Activated naive CD4-positive, alpha-beta T cell treated with anti-CD3 and anti-CD28 coated beads, Interleukin-2, amount 50 U/mL, for 16 hours (primary cell): ENCODE measurements at regions not wholly inside any gene's neighbourhood (a gene's known extent, or its start where the extent isn't known, plus 50 kb on each side); places are given as distances from the start of the nearest gene placed in this dataset.
A peak's percentile ranks its signal among the peaks of the same experiment; 100 is the strongest.
"Not testable (repeated sequence)": the region's sequence is repeated elsewhere in the genome, so short reads cannot be mapped to it uniquely, and the experiment has no call there.

Source experiments
- DNase-seq: peaks from one replicate; pipeline ENCODE4 v3.0.0-alpha.2; 2020

DNA sequence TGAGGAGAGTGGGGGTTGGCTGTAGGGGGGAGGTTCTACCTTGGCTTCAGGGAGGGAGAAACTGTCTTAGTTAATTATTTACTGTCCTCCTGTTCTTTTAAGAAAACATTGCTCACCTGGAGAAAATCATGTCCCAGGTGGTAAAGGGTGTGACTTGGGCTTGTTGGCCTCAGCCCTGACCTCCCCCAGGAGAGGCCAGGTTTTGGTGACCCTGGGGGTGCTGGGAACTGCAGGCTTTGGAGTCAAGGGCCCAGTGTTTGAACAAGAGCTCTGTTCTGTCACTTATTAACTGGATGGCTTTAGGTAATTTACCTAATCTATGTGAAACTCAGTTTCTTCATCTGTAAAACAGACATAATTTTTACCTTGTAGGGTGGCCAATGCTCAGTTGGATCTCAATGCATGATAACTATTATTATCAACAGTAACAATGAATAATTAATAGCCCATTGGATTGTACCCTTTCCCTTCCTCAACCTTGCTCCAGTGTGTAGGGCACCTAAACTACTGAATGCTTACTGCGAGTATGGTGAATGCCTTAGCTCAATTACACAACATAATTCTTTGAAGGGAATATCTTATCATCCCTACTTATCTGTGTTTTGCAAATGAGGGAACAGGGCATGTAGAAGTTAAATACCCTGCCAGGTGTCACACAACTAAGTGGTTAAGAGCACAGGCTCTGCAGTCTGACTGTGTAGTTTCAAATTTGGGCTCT, 959.4 kb upstream of the DEFB115 start:
- DNase-seq: not testable (repeated sequence)

DNA sequence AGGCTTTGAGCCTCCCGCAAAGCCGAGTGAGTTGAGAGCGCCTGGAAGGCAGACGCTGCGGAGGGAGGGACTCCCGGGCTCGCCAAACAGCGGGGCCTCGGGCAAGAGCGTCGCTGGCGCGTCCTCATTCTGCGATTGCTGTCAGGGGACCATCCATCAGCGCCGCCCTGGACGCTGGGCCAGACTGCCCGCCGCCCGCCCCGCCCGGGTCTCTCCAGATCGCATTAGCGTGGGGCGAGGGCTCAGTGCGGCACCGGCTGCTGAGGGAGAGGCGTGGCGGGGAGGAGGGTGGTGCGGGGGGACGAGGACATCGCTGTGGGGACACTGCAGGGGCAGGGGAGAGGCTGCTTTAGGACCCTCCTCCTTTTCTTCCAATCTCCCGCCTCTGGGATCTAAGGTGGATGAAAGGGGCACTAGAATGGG, 957.2 kb upstream of the DEFB115 start:
- not testable (repeated sequence) for DNase-seq

GRCh38 chr20:30302786-30303185, 954.7 kb upstream of the DEFB115 start:
- not testable (repeated sequence) for DNase-seq

- DNase-seq: not testable (repeated sequence)
Observed at GRCh38 chr20:30309938-30310337, 947.5 kb upstream of the DEFB115 start.

- not testable (repeated sequence) for DNase-seq
Observed at GRCh38 chr20:30310385-30310784, 947.1 kb upstream of the DEFB115 start.

DNA sequence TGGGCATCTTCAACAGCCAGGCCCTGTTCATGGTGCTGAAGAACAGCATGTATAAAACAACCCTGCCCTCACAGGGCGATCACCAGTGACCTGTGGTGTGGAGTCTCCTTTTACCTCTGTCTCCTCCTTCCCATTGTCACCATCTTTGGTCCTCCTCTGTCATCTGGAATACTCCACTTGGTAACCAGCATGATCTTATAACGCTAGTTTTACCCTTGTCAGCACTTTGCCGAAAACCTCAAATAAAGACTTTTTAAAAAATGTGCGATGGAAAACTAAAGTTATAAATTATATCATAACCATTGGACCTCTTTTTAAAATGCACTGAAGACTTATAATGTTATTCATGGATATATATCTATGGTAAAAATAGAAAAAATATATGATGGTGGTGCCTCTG, 945.2 kb upstream of the DEFB115 start:
- not testable (repeated sequence) for DNase-seq

- DNase-seq: not testable (repeated sequence)
Observed at GRCh38 chr20:30313660-30314059, 943.8 kb upstream of the DEFB115 start.

DNA sequence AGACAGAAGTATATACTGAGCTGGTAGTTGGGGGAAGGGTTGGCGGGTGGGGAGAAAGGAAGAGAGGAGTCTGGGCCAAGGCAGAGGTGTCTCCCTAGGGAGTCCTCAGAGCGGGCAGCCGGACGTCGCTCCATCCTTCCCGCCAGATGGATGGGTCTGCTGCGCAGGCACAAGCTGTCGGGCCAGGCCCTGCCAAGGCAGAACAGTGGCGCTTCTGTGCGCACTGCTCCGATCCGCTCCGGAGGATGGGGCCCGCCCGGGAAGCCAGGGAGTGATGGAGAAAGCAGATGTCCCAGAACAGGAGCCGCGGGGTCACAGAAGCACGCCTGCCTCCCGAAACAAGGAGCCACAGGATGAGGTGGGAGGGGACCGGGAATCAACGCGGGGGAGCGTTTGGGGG, 941.4 kb upstream of the DEFB115 start:
- DNase-seq: not testable (repeated sequence)

DNA sequence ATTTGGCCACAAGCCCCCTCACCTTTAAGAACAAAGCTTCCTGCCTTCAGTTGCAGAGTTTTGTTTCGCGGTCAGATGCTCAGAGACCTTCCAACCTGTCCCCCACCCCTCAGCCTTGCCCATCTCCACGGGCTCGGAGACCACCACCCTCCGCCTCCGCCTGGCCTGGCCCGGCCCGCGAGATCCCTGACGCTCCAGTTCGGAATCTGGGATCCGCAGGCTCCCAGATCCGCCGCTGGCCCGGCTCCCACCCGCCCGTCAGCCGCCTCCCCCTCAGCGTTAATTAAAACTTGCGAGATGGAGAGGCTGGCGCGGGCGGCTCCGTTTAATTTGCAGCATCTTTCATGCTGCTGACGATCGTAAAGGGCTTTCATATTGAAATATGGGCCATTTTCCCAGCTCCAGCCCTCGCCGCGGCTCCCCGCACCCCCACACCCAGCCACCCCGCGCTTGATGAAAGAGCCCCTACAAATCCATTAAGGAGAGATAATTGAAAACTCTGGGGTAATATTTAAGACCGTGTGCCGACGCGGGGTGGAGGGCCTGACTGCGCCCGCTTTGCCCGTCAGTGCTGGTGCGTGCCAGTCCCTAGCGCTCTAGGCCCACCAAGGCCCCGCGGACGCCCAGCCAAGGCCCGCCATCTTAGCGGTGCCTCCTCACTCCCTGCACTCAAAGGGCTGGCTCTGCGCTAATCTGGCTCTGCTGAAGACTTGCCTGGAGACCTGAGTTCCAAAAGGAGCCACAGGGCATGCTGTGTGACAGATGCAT, 940.7 kb upstream of the DEFB115 start:
- DNase-seq: not testable (repeated sequence)

DNA sequence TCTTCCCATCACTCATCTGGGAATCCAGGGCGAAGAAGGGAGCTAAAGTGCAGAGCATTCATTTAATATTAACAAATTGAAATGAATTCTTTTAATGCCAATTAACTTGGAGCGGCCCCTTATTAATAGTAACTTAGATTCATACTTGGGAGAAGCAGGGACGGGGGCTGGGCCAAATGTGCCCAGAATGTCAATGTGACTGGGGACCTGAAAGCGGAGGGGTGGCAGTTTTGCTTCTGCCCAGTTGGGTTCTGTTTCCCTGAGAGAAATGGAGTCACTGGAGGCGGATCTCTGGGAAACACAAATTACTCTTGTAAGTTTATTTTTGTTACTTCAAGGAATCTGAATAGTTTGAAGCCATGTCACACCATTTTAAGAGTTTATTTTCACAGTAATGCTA, 923.7 kb upstream of the DEFB115 start:
- DNase-seq: not testable (repeated sequence)

- DNase-seq: not testable (repeated sequence)
Observed at GRCh38 chr20:30337556-30337955, 919.9 kb upstream of the DEFB115 start.

- not testable (repeated sequence) for DNase-seq
Observed at GRCh38 chr20:30348932-30349331, 908.5 kb upstream of the DEFB115 start.

DNA sequence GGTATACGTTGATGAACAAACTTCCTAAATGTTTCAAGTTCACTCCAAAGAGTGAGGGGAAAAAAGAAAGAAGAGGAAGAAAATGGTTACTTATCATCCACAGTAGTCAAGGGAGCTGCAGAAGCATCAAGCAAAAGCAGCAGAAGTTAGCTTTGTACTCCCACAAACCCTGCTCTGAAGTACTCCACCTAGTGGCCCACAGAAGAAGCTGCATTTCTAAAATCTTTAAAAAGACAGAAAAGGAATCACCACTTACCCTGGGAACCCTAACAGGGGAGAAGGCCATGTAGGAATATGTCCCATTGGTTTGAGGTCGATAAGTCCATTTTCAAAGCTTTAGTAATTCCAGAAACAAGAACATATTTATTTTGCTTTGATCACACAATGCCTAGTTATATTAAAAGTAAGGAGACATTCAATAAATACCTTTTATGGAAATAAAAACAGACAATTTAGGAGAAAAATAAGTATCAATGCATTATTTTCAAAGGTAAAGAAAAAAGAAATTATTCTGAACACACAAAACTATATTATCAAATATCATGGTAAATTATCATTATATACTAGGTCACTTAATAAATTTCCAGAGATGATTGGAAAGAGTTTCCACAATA, 900.5 kb upstream of the DEFB115 start:
- not testable (repeated sequence) for DNase-seq

DNA sequence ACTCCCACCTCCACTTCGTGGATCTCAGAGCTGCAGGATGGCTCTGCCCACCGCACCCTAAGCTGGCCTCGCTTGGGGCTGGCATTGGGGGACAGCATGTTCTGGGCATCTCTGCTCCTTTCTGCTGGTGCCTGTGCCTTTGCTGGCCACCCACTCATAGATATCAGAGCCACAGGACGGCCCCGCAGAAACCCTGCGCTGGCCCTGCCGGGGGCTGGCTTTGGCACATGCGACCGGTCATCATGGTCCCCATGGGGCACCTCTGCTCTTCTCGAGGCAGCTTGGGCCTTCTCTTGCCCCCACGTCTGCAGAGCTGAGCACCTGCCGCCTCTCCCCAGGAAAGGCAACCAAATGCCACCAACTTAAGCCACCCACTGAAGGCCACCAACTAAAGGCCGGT, 895.7 kb upstream of the DEFB115 start:
- DNase-seq: not testable (repeated sequence)

GRCh38 chr20:30376430-30376766, 881.1 kb upstream of the DEFB115 start:
- DNase-seq: not testable (repeated sequence)

DNA sequence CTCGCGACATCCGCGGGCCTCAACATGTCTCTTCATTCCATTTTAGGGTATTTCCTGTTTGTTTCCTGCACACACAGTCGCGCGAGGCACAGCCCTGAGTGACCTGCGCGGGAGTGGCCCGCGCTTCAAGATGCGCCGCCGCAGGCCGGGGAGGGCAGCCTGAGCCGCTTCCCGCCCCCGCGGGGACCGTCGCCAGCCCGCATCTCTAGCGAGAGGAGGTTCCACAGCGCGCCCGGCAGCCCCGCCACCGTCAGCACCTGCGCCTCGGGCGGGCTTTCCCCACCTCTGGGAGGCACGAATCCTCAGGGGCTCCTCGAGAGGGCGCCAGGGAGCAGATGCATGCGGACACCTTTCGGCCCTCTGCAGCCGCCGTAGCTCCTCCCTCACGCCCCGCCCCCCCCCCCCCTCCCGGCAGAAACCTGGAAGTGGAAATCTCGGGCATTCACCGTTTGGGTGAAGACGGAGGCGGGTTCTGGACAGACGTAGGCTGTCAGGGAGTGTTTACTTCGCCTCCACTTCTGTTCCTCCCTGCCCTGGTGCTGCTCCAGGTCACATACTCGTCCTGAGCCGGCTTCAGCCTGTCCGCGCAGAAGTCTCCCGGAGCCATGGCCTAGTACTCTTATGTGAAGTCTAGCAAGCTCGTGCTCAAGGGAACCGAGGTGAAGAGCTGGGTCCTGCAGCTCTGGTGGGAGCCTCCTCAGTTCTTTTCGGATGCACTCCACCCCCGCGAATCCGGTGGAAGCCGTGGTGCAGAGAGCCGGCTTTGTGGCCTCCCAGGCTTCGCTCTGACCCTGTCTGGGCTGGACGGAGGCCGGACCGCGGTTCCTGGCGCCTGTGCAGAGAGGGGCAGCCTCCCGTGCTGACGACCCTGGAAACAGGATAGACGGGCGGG, 880.5 kb upstream of the DEFB115 start:
- peak; percentile 93 for DNase-seq

- DNase-seq: not testable (repeated sequence)
Observed at GRCh38 chr20:30378317-30378716, 879.1 kb upstream of the DEFB115 start.

DNA sequence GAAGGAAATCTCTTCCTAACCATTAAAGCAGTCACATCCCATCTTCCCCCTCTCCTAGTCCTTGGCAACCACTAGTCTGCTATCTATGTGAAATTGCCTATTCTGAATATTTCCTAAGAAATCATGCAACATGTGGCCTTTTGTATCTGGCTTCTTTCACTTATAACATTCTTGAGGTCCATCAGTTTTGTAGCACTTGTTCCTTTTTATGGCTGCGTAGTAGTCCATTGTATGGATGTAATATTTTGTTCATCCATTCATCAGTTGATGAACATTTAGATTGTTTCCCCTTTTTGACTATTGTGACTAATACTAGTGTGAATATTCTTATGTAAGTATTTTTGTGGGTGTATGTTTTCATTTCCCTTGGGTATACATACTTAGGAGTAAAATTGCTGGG, 878.7 kb upstream of the DEFB115 start:
- DNase-seq: not testable (repeated sequence)

DNA sequence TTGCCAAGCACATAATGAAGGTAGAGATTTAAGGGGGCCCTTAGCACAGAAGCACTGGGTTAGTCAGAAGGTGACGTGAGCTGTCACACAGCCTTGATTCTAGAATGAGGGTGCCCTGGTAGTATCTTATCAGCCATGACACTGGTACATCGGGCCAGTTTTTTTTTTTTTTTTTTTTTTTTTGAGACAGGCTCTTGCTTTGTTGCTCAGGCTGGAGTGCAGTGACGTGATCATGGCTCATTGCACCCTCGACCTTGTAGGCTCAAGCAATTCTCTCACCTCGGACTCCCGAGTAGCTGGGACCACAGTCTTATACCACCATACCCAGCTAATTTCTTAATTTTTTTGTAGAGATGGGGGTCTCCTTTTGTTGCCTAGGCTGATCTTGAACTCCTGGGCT, 872.6 kb upstream of the DEFB115 start:
- not testable (repeated sequence) for DNase-seq

DNA sequence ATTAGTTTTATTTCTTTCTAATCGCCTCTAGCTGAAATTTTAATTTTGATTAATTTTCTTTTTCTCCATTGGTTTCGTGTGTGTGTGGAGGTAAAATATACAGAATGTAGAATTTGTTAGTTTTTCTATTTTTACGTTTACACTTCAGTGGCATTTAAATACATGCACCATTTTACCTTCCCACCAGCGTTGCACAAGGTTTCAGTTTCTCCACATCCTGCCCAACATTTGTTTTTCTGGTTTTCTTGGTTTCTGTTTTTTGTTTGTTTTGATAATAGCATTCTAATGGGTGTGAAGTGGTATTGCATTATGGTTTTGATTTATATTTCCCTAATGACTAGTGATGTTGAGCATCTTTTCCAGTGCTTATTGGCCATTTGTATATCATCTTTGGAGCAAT, 871.4 kb upstream of the DEFB115 start:
- DNase-seq: not testable (repeated sequence)

GRCh38 chr20:30387823-30388222, 869.6 kb upstream of the DEFB115 start:
- DNase-seq: not testable (repeated sequence)

DNA sequence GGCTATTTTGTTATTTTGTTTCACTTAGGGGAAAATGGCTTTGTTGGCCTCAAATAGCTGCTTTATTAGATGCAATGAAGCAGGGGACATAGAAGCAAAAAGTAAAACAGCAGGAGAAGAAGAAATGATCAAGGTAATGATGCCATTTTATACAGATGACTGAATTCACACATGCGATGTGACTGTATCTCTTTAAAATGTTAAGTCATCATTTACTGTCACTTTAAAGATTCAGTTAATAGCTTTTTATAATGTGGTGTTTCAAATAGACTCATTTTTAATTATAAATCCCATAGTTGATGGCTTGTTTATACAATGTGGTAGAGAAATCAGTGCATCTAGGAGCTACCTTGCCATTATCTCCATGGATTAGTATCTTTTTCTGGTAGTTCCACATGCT, 863.9 kb upstream of the DEFB115 start:
- not testable (repeated sequence) for DNase-seq

GRCh38 chr20:30397111-30397510, 860.4 kb upstream of the DEFB115 start:
- not testable (repeated sequence) for DNase-seq
